ENCODE measurements at regions not wholly inside any gene's neighbourhood (a gene's known extent, or its start where the extent isn't known, plus 50 kb on each side); places are given as distances from the start of the nearest gene placed in this dataset.
A peak's percentile ranks its signal among the peaks of the same experiment; 100 is the strongest.

GRCh38 chr11:8340296-8340695 lies 76.6 kb upstream of the LMO1 start:
- no peak for DNase-seq (ENCODE audit: low read depth)

DNA sequence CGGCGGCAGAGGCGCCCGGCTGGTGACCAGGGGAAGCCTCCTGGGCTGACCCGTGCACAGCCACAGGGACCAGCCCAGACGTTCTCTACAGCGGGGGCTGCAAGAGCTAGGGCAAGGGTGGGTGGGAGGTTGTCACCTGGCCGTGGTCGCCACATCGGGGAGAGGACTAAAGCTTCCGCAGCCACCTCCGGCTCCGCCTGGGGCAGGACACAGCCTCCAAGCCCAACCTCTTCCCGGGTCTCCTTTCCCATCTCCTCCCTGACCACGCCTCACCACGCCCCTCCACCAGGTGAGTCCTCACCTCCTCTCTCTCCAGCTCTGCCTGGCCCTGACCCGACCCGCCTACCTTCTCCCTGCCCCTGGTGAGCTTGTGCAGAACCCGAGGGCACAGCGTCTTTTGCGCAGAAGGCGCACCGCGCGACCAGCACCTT lies 75.9 kb upstream of the LMO1 start:
- no peak for DNase-seq (ENCODE audit: low read depth)

GRCh38 chr11:8338138-8338537 lies 74.5 kb upstream of the LMO1 start:
- DNase-seq (ENCODE audit: low read depth) = no peak

DNA sequence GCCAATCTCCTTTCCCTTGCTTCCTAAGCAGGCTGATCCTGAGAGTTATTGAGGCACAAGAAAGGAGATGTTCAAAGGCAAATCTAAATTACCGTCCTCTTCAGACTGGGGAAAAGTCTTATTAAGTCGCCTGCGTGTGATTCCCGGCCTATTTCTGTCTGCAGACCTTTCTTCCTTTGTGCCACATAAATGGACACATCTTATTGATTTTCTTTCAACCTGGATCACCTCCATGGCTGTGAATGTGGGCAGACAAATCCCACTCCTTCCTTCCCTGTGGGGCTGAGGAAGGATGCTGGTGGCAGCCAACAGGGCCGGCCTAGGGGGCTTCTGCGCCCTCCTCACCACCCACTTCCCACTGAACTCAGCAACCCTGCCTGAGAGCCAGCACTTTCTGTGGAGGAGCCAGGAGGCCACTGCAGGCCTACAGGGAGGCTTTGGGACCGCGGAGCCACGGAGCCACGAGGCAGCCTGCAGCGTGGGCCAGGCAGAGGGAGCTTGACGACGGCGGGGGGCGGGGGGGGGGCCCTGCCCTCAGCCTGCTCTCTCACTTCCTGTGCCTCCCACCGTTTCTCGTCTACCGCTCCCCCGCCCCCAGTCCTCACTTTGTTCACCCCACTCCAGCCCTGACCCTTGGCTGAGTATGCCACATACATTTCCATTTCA lies 73.6 kb upstream of the LMO1 start:
- DNase-seq (ENCODE audit: low read depth) = no peak

- no peak for DNase-seq (ENCODE audit: low read depth)
Observed at GRCh38 chr11:8336356-8337129, 72.9 kb upstream of the LMO1 start.

- no peak for DNase-seq (ENCODE audit: low read depth)
Observed at GRCh38 chr11:8335683-8336082, 72.0 kb upstream of the LMO1 start.

- DNase-seq (ENCODE audit: low read depth) = no peak
Observed at GRCh38 chr11:8335186-8335585, 71.5 kb upstream of the LMO1 start.

- DNase-seq (ENCODE audit: low read depth) = no peak
Observed at GRCh38 chr11:8333811-8334401, 70.2 kb upstream of the LMO1 start.

- no peak for DNase-seq (ENCODE audit: low read depth)
Observed at GRCh38 chr11:8333376-8333775, 69.7 kb upstream of the LMO1 start.

GRCh38 chr11:8332891-8333290 lies 69.2 kb upstream of the LMO1 start:
- no peak for DNase-seq (ENCODE audit: low read depth)

- no peak for DNase-seq (ENCODE audit: low read depth)
Observed at GRCh38 chr11:8332196-8332595, 68.5 kb upstream of the LMO1 start.

GRCh38 chr11:8331767-8332166 lies 68.1 kb upstream of the LMO1 start:
- no peak for DNase-seq (ENCODE audit: low read depth)

DNA sequence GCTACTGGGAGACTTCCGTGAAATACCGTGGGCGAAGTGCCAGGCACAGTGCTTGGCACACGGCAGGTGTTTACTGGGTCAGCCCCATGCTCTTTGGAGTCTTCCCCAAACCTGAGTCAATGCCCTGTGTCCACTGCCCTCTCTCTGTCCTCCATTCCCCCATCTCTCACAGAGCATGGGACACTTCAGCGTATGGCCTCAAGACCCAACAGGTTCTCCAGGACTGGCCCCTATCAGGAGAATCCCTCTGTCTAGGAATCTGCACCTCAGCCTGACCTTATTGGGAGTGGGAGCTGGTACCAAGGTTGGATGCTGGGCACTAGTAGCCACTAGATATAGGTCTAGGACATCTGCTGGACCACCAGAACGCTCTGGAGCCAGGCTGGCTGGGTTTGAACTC lies 67.2 kb upstream of the LMO1 start:
- no peak for DNase-seq (ENCODE audit: low read depth)

DNA sequence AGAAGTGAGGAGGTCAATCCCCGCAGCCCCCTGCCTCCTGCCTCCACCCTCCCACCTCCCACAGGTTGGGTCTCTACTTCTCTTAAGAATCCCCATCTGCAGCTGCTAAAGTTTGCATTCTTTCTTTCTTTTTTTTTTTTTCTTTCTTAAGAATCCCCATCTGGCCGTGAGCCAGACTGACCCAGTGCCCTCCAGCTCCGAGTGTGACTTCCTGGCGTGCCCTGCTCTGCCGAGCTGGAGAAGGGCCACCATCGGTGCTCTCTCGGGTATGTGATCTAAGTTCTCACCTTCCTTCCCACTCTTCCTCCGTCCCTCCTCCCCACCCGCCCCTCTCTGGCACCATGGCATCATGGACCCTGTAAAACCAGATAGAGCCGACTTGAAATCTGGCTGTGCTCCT lies 66.7 kb upstream of the LMO1 start:
- DNase-seq (ENCODE audit: low read depth) = no peak

DNA sequence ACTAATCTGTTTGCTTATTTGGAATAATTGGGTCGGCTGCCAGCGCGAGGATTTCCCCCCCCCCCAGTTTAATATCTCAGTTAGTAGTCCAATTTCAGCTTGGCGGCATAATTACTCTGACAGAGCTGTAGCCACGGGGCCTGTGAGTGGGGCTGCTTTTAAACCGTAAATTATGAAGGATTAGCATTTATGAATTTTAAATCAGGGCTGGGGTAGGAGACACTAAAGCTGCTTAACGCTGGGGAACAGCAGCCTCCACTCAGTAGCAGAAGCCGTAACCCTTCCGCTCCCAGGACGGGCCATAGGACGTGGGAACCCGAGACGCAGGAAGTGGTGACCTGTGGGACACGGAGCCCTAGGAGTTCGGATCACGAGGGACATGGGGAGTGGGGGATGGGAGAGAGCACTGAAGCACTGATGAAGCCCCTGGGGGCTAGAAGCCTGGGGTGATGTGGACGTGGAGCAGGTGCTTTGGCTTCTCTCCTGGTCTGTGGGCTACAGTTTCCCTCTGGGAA lies 66.2 kb upstream of the LMO1 start:
- DNase-seq (ENCODE audit: low read depth) = no peak

GRCh38 chr11:8329336-8329735 lies 65.7 kb upstream of the LMO1 start:
- DNase-seq (ENCODE audit: low read depth) = no peak

GRCh38 chr11:8328848-8329330 lies 65.2 kb upstream of the LMO1 start:
- DNase-seq (ENCODE audit: low read depth) = peak; percentile 80

DNA sequence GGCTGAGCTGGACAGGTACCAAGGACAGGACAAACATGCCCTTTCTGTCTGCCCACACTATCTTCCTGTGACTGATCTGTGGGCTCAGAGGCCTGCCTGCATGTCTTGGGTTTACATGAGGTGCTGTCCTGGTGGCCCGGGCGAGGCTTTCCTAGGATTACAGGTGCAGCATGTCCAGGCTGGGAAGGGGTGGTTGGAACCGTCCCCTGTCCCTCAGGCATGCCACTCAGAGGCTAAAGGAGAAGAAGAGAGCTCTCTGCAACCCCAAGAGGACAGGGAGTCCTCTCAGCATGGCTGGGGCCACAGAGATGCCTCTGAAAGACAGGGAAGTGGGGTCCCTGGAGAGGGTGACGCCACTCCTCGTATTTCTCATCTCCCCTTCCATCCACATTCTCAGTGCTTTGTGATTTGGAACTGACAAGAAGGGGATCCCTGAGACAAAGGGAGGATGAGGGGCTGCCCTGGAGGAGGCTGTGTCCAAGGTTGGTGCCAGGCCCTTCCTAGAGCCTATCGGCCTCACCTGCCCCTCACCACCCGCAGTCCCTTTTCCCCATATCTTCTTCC lies 64.6 kb upstream of the LMO1 start:
- no peak for DNase-seq (ENCODE audit: low read depth)

- peak; percentile 4 for DNase-seq (ENCODE audit: low read depth)
Observed at GRCh38 chr11:8327761-8328192, 64.1 kb upstream of the LMO1 start.

GRCh38 chr11:8326337-8326736 lies 62.7 kb upstream of the LMO1 start:
- DNase-seq (ENCODE audit: low read depth) = no peak

DNA sequence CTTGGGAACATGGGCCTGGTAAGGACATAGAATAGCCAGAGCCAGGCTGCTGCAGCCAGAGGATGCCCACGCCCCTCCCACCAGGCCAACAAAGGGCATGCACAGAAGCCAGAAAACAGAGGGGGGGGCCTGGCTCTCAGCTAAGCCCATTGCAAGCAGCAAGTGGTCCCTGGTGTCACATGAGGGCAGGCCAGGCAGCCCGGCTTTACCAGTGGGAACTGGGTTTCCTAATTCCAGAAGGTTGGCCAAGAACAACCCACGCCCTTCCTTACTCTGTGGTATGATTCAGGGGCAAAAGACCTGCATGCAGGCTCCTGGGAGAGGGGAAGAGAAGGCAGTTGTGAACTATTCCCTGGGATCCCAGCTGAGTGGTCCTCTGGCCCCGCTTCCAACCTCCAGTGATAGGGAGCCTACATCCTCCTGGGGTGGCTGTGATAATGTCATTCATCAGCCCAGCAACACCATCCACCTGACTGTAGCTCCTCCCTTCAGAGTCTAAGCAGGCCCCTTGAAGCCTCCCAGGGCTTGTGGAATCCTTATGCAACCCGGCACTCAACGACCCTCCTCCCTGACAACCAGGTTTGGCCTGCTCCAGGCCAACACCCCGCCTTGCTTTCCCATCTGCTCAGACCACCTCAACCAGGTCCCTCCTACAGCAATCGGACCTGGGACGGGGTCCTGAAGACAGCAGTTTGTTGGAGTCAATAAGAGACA lies 62.1 kb upstream of the LMO1 start:
- no peak for DNase-seq (ENCODE audit: low read depth)

Data from LHCN-M2 (cell line).